Peyer's patch (tissue), 4 donors: ENCODE measurements at regions not wholly inside any gene's neighbourhood (a gene's known extent, or its start where the extent isn't known, plus 50 kb on each side); places are given as distances from the start of the nearest gene placed in this dataset.
A peak's percentile ranks its signal among the peaks of the same experiment; 100 is the strongest.

Experiments used
- DNase-seq, 3 donors: peaks; one replicate each; pipeline ENCODE4 v3.0.0-alpha.2; 2017 to 2019
- H3K27ac ChIP-seq, 4 donors: fragments of 200-600 bp; sonication (generic); one replicate each; pipeline ENCODE4 v1.5.1; 2016 to 2019
- H3K27me3 ChIP-seq, 2 donors: fragments of 200-600 bp; sonication (generic); one replicate each; pipeline ENCODE4 v1.5.1; 2019
- H3K36me3 ChIP-seq, 3 donors: fragments of 200-600 bp; sonication (generic); one replicate each; pipeline ENCODE4 v1.5.1; 2016 to 2019
- H3K4me1 ChIP-seq, 4 donors: fragments of 200-600 bp; sonication (generic); one replicate each; pipeline ENCODE4 v1.5.1; 2016 to 2019
- H3K4me3 ChIP-seq, 4 donors: fragments of 200-600 bp; sonication (generic); 1 replicate in 3 of 4; 2 replicates in 1 of 4; pipeline ENCODE4 v1.5.1; 2016 to 2019; ENCODE audit warnings: mild to moderate bottlenecking in 1 of 4
- H3K9me3 ChIP-seq, 4 donors: fragments of 200-600 bp; sonication (generic); one replicate each; pipeline ENCODE4 v1.5.1; 2016 to 2019; ENCODE audit warnings: mild to moderate bottlenecking in 1 of 4
- POLR2A ChIP-seq, 2 donors: fragments of 450-650 bp; IDR thresholded peaks; one replicate each; pipeline ENCODE4 v1.5.1; 2017; ENCODE audit warnings: antibody characterized with exemption in 2 of 2, mild to moderate bottlenecking in 2 of 2, moderate library complexity in 2 of 2
- TF ChIP-seq, protein P1 (sequence below), 6 experiments: fragments of 450-650 bp in 4 of 6; fragments of 200-600 bp in 2 of 6; sonication (generic) in 1 of 6; IDR thresholded peaks; one replicate each; pipeline ENCODE4 v1.5.1; 2017 to 2019; ENCODE audit warnings: antibody characterized with exemption in 6 of 6, mild to moderate bottlenecking in 3 of 6, moderate library complexity in 1 of 6

DNA sequence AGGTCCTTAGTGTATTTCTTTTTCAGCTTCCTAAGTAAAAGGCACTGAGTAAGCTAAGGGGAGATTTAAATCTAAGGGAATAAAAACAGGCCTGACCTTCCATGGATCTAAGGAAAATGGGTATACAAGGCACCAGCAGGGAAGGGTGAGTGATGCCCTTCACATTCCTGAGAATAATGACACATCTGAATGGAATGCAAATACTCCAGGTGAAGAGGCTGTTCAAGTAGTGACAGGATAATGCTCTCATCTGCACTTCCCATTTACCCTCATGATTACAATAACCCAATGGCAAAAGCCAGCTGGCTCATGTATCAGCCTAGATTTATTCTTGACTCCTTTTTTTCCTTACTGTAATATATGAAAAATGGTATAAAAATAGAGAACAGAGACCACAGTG is 216.2 kb upstream of the ACTBL2 start:
- no peak overlapping the region for H3K27ac ChIP-seq
- TF ChIP-seq, protein P1, sequence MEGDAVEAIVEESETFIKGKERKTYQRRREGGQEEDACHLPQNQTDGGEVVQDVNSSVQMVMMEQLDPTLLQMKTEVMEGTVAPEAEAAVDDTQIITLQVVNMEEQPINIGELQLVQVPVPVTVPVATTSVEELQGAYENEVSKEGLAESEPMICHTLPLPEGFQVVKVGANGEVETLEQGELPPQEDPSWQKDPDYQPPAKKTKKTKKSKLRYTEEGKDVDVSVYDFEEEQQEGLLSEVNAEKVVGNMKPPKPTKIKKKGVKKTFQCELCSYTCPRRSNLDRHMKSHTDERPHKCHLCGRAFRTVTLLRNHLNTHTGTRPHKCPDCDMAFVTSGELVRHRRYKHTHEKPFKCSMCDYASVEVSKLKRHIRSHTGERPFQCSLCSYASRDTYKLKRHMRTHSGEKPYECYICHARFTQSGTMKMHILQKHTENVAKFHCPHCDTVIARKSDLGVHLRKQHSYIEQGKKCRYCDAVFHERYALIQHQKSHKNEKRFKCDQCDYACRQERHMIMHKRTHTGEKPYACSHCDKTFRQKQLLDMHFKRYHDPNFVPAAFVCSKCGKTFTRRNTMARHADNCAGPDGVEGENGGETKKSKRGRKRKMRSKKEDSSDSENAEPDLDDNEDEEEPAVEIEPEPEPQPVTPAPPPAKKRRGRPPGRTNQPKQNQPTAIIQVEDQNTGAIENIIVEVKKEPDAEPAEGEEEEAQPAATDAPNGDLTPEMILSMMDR (IDR thresholded peaks at IDR 0.05) = no peak
- no peak for TF ChIP-seq POLR2A (IDR thresholded peaks at IDR 0.05)
- DNase-seq = no peak

GRCh38 chr5:57698086-57698485 is 215.5 kb upstream of the ACTBL2 start:
- no peaks in the 10 kb centered on the region for H3K4me1 ChIP-seq
- H3K9me3 ChIP-seq = no peaks in the 10 kb centered on the region

More for the DNA sequence above, 216.2 kb upstream of the ACTBL2 start:
- H3K9me3 ChIP-seq = no peaks in the 10 kb centered on the region
- H3K36me3 ChIP-seq = no peaks in the 10 kb centered on the region
- no peaks in the 10 kb centered on the region for H3K4me1 ChIP-seq
- H3K27me3 ChIP-seq = no peaks in the 10 kb centered on the region
- H3K4me3 ChIP-seq = no peak overlapping the region

GRCh38 chr5:57696825-57697570 is 214.4 kb upstream of the ACTBL2 start:
- no peaks in the 10 kb centered on the region for H3K36me3 ChIP-seq
- DNase-seq = no peak
- H3K27ac ChIP-seq = peak overlapping the region in 1 of 4 donors; percentile 1
- H3K4me1 ChIP-seq = no peaks in the 10 kb centered on the region
- H3K9me3 ChIP-seq = no peaks in the 10 kb centered on the region
- no peak for TF ChIP-seq POLR2A (IDR thresholded peaks at IDR 0.05)
- TF ChIP-seq, protein P1 (IDR thresholded peaks at IDR 0.05) = no peak
- H3K4me3 ChIP-seq = no peak overlapping the region
- H3K27me3 ChIP-seq = no peaks in the 10 kb centered on the region

More at GRCh38 chr5:57698086-57698485, 215.5 kb upstream of the ACTBL2 start:
- no peaks in the 10 kb centered on the region for H3K36me3 ChIP-seq
- no peaks in the 10 kb centered on the region for H3K27me3 ChIP-seq
- H3K27ac ChIP-seq = no peak overlapping the region
- no peak for TF ChIP-seq POLR2A (IDR thresholded peaks at IDR 0.05)
- TF ChIP-seq, protein P1 (IDR thresholded peaks at IDR 0.05) = no peak
- no peak overlapping the region for H3K4me3 ChIP-seq
- DNase-seq = no peak

DNA sequence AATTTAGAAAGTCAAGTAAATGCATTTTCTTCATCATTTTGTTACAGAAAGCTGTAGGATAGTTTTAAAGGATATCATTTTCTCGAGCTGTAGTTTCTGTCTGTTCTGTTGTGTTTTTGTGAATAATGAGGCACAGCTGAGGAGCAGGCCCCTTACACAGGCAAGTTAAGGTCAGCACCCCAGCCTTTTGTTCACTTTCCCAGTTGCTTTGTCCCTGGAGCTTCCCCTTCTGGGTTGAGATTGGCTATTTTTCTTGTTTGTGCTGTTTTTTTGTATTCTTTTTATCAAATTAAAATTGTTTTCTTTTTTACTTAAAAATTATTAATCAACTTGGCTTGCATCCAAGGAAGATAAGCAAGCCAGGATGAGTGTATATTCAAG is 213.8 kb upstream of the ACTBL2 start:
- DNase-seq = no peak
- Histone ChIP-seq H3K27ac (no peak overlapping the region), H3K9me3 (no peaks in the 10 kb centered on the region)

GRCh38 chr5:57695706-57696388 is 213.2 kb upstream of the ACTBL2 start:
- no peak overlapping the region for H3K27ac ChIP-seq
- H3K36me3 ChIP-seq = no peaks in the 10 kb centered on the region
- no peaks in the 10 kb centered on the region for H3K4me1 ChIP-seq
- H3K4me3 ChIP-seq = no peak overlapping the region
- no peaks in the 10 kb centered on the region for H3K27me3 ChIP-seq
- DNase-seq = no peak
- H3K9me3 ChIP-seq = no peaks in the 10 kb centered on the region
- TF ChIP-seq, protein P1 (IDR thresholded peaks at IDR 0.05) = no peak
- TF ChIP-seq POLR2A (IDR thresholded peaks at IDR 0.05) = no peak

More for the DNA sequence above, 213.8 kb upstream of the ACTBL2 start:
- Histone ChIP-seq H3K4me3 (no peak overlapping the region), H3K36me3 (no peaks in the 10 kb centered on the region), H3K27me3 (no peaks in the 10 kb centered on the region), H3K4me1 (no peaks in the 10 kb centered on the region)
- no peak for TF ChIP-seq POLR2A (IDR thresholded peaks at IDR 0.05)
- TF ChIP-seq, protein P1 (IDR thresholded peaks at IDR 0.05) = no peak
